Activated CD4-positive, alpha-beta T cell treated with anti-CD3 and anti-CD28 coated beads for 36 hours (primary cell): ENCODE measurements at regions not wholly inside any gene's neighbourhood (a gene's known extent, or its start where the extent isn't known, plus 50 kb on each side); places are given as distances from the start of the nearest gene placed in this dataset.

Experiments used
- ATAC-seq: fragments of 200-7000 bp; cut with Tn5 transposase; one replicate; pipeline ENCODE4 v1.10.0; 2021; ENCODE audit warnings: mild to moderate bottlenecking, moderate library complexity
- CTCF ChIA-PET: fragments of 350-600 bp; sonication (Branson Sonifier 250); formaldehyde crosslinking; loops from one replicate; lab custom pipeline; 2021; ENCODE audit warnings: antibody characterized with exemption; lab: Charles Lee
- POLR2A ChIA-PET: fragments of 350-600 bp; sonication (Branson Sonifier 250); formaldehyde crosslinking; loops from one replicate; lab custom pipeline; 2021; ENCODE audit warnings: antibody characterized with exemption, inconsistent platforms; lab: Charles Lee
- DNase-seq: peaks from one replicate; pipeline ENCODE4 v3.0.0-alpha.2; 2020
- H3K27ac Mint-ChIP-seq: one replicate; pipeline ENCODE4 v1.8.0; 2021; ENCODE audit warnings: mixed read lengths
- H3K27me3 Mint-ChIP-seq: one replicate; pipeline ENCODE4 v1.8.0; 2021; ENCODE audit warnings: mixed read lengths
- H3K36me3 Mint-ChIP-seq: one replicate; pipeline ENCODE4 v1.8.0; 2021; ENCODE audit warnings: low read depth, mixed read lengths
- H3K4me1 Mint-ChIP-seq: one replicate; pipeline ENCODE4 v1.8.0; 2021; ENCODE audit warnings: mixed read lengths
- H3K4me3 Mint-ChIP-seq: one replicate; pipeline ENCODE4 v1.8.0; 2021; ENCODE audit warnings: mild to moderate bottlenecking, moderate library complexity, mixed read lengths
- H3K9me3 Mint-ChIP-seq: one replicate; pipeline ENCODE4 v1.8.0; 2021; ENCODE audit warnings: low read depth, mixed read lengths
- intact Hi-C, 2 experiments: fragments of 100-400 bp; cut with DNase I in 1 of 2; cut with micrococcal nuclease in 1 of 2; formaldehyde crosslinking; loops; one replicate each; pipeline versions ENCODE4 v1.14.2 to v1.15.1; 2022 to 2024; cut with DNase I, micrococcal nuclease

DNA sequence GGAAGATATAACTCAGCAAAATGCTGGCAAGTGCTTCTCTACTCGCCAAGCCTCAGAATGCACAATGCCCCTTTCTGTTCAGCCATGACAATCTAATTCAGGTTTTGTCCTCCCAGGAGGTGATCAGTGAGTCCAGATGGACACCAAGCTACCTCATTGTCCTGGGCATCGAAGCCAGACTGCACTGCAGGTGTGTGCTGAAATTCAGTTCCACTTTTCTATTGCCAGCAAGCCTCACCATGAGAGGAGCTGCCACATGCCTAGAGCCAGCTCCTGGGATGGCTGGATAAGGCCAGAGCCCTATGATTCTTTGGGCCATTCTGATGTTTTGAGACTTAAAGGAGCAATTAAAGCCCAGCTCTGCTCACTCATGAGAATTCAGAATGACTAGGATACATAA, 186.7 kb downstream of the GRIN2B start:
- intact Hi-C loops, result no loop called here
- H3K27me3 Mint-ChIP-seq, result peaks cover 4% of the 10 kb centered on the region
- H3K36me3 Mint-ChIP-seq, result no peaks in the 10 kb centered on the region
- H3K27ac Mint-ChIP-seq, result no peak overlapping the region
- H3K4me1 Mint-ChIP-seq, result no peaks in the 10 kb centered on the region
- peaks cover 7% of the 10 kb centered on the region for H3K9me3 Mint-ChIP-seq
- CTCF ChIA-PET, result interaction anchor here (0.6 kb wide), 1 partner anchor 447 kb away, joined by 3 read pairs; no protein-coding TSS in a partner anchor
- ATAC-seq (no peak), DNase-seq (no peak)
- H3K4me3 Mint-ChIP-seq, result no peak overlapping the region
- POLR2A ChIA-PET, result no interaction called here

DNA sequence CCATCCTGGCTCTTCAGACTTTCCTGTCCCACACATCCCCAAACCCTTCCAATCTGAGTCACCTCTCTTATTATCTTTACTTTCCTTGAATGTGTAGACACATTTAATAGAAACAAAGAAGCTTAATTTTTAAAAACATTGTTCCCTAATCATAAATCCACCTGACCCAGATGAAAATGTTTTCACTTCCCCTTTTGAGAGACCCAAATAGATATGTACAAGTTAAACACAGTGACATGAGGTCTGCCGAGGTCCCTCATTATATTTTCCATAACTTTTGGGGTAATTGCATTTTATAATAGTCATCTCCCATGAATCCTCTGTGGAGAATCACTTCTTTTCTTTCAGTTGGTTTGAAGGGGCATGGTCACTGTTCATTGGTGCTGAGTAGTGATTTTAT, 191.1 kb downstream of the GRIN2B start:
- Mint-ChIP-seq H3K9me3 (peaks cover 3% of the 10 kb centered on the region), H3K27ac (no peak overlapping the region), H3K4me3 (no peak overlapping the region), H3K4me1 (no peaks in the 10 kb centered on the region), H3K27me3 (peaks cover 5% of the 10 kb centered on the region), H3K36me3 (no peaks in the 10 kb centered on the region)
- ChIA-PET CTCF (no interaction called here), POLR2A (no interaction called here)
- DNase-seq (no peak), ATAC-seq (no peak)
- intact Hi-C loops, result no loop called here

DNA sequence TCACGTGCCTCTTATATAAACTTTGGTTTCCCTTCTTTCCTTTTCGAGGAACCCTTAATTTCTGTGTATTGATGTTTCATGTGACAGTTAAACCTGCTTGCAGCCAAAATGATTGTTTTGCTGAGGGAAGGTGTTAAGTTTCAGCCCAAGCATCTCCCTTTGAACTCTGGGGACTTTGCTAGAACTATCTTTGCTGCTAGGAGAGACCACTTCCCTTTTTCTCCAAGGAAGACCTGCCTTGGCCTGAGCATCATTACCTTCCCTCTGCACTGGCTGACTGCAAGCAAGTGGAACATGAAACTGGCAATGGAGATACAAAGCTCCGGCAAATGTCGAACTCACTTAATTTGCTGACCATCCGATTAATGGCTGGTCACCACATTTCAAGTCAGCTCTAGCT, 192.8 kb downstream of the GRIN2B start:
- Mint-ChIP-seq H3K4me3 (no peak overlapping the region), H3K36me3 (no peaks in the 10 kb centered on the region), H3K4me1 (no peaks in the 10 kb centered on the region), H3K9me3 (no peaks in the 10 kb centered on the region), H3K27ac (no peak overlapping the region), H3K27me3 (peaks cover 5% of the 10 kb centered on the region)
- CTCF ChIA-PET, result no interaction called here
- ATAC-seq, result no peak
- no peak for DNase-seq
- intact Hi-C loops, result no loop called here
- POLR2A ChIA-PET, result no interaction called here

DNA sequence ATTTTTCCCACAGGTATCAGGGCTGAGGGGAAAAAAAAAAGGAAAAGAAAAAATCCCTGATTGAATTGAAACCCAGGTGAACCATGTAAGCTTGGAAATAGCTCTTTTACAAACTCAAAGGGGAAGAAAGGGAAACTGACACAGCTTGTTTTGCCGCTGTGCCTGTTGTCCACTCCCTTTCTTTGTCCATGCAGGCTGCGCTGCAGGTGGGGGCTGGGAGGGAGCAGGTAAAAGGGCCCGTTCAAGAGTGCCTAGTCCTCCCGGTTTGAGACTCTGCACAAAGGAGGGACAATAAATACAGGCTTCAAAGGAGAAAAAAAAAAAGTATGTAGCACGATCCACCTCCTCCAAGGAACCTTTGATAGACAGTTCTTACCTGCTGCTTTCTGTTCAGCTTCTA, 194.8 kb downstream of the GRIN2B start:
- Mint-ChIP-seq H3K4me1 (no peaks in the 10 kb centered on the region), H3K36me3 (no peaks in the 10 kb centered on the region), H3K4me3 (no peak overlapping the region), H3K27me3 (peaks cover 2% of the 10 kb centered on the region), H3K27ac (no peak overlapping the region), H3K9me3 (no peaks in the 10 kb centered on the region)
- no peak for ATAC-seq
- ChIA-PET POLR2A (no interaction called here), CTCF (interaction anchor here (0.6 kb wide), 1 partner anchor 36 kb away, joined by 4 read pairs; no protein-coding TSS in a partner anchor)
- DNase-seq, result no peak
- intact Hi-C loops, result no loop called here

DNA sequence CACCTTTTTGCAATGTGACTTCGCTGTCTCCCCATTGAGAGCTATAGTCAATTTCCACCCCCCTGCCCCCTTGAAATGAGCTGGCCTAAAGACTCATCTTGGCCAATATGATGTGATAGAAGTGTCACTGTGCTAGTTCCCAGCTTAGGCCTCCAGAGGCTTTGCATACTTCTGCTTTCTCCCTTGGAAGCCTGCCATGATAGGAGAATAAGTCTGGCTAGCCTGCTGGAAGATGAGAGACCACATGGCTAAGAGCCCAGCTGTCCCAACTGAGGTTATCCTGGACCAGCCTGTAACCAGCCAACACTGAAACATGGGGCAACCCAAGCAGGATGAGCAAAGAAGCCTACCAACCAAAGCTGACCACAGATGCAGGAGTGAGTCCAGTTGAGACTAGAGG, 196.9 kb downstream of the GRIN2B start:
- Mint-ChIP-seq H3K4me3 (no peak overlapping the region), H3K9me3 (no peaks in the 10 kb centered on the region), H3K36me3 (no peaks in the 10 kb centered on the region), H3K27me3 (peaks cover 2% of the 10 kb centered on the region), H3K27ac (no peak overlapping the region), H3K4me1 (no peaks in the 10 kb centered on the region)
- DNase-seq, result no peak
- POLR2A ChIA-PET, result no interaction called here
- CTCF ChIA-PET, result no interaction called here
- no peak for ATAC-seq
- intact Hi-C loops, result no loop called here

DNA sequence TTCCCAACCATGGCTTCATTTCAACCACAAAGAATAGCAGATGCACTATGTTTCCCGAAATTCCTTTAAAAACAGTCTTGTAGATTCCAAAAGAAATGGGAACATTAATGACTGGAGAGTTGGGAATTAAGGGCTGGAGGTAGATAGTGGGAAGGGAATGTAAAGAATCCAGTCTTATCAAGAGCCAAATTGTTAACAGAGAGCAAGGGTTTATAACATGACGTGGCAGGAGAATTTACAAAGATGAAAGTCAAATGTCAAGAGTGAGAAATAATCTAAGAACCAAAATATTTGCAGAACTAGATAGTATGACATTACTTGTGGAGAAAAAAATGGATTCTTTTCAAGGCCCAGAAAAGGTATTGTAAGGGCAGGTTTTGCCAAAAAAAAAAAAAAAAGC, 200.9 kb downstream of the GRIN2B start:
- DNase-seq, result no peak
- H3K4me3 Mint-ChIP-seq, result no peak overlapping the region
- ChIA-PET POLR2A (no interaction called here), CTCF (no interaction called here)
- no peaks in the 10 kb centered on the region for H3K4me1 Mint-ChIP-seq
- no peaks in the 10 kb centered on the region for H3K9me3 Mint-ChIP-seq
- H3K27ac Mint-ChIP-seq, result no peak overlapping the region
- intact Hi-C loops, result no loop called here
- H3K27me3 Mint-ChIP-seq, result no peaks in the 10 kb centered on the region
- no peaks in the 10 kb centered on the region for H3K36me3 Mint-ChIP-seq
- ATAC-seq, result no peak

DNA sequence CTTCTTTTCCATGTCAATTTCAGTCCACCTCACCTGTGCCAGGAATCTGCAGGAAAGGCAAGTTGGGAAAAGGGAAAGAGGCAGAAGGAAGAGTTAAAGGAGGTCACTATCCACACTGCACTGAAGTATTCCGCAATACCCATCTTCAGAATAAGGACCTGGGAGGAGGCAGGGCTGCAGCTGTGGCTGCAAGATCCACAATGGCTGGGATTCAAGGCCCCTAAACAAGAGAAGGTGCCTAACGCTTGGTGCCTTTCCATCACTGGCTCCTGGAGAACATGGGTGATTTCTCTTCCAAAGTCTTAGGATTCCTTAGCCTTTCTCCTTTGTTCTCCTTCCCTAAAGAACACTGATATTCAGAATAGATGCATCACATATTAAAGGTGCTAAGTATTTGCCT, 204.0 kb downstream of the GRIN2B start:
- no peaks in the 10 kb centered on the region for H3K27me3 Mint-ChIP-seq
- no peaks in the 10 kb centered on the region for H3K36me3 Mint-ChIP-seq
- H3K4me3 Mint-ChIP-seq, result no peak overlapping the region
- no peaks in the 10 kb centered on the region for H3K4me1 Mint-ChIP-seq
- POLR2A ChIA-PET, result no interaction called here
- no peak for DNase-seq
- intact Hi-C loops, result no loop called here
- H3K27ac Mint-ChIP-seq, result no peak overlapping the region
- CTCF ChIA-PET, result interaction anchor here (0.8 kb wide), 1 partner anchor 15 kb away, joined by 3 read pairs; no protein-coding TSS in a partner anchor
- no peak for ATAC-seq
- no peaks in the 10 kb centered on the region for H3K9me3 Mint-ChIP-seq

DNA sequence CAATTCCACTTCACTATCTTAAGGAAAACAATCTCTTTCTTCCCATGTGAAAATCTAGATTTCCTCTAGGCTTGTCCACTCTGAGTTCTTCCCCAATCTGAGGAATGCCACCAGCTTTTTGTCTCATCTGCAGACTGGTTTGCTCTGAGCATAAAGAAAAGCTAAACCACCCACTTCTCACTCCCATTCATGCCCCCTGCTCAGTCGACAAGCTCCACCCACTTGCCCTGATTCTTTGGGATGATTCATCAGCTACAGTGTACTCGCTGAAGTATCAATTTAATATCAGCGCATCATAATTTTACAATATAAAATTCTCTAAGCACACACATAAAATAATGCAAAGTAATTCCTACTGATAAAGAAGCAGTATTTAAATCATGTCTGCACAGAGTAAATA, 209.1 kb downstream of the GRIN2B start:
- ChIA-PET POLR2A (no interaction called here), CTCF (no interaction called here)
- ATAC-seq (no peak), DNase-seq (no peak)
- H3K27ac Mint-ChIP-seq, result no peak overlapping the region
- no peaks in the 10 kb centered on the region for H3K4me1 Mint-ChIP-seq
- H3K9me3 Mint-ChIP-seq, result no peaks in the 10 kb centered on the region
- H3K27me3 Mint-ChIP-seq, result peaks cover 2% of the 10 kb centered on the region
- intact Hi-C loops, result no loop called here
- no peak overlapping the region for H3K4me3 Mint-ChIP-seq
- H3K36me3 Mint-ChIP-seq, result no peaks in the 10 kb centered on the region

DNA sequence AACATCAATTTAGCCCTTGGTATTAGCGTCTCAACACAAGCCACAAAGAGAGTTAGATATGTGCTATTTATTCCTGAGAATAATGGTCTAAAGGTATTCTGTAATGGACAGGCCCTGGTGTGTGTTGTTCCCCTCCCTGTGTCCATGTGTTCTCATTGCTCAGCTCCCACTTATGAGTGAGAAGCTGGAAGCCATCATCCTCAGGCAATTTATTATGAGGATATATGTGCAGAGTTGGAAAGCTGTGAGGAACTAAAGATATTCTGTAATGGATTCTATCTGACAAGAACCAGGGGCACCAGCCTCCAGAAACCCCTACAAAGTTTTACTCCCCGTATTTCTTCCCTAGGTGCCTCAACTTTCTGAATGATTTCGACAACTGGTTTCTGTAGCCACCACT, 210.8 kb downstream of the GRIN2B start:
- no peak overlapping the region for H3K4me3 Mint-ChIP-seq
- CTCF ChIA-PET, result interaction anchor here (0.7 kb wide), 1 partner anchor 361 kb away, joined by 3 read pairs; no protein-coding TSS in a partner anchor
- H3K27me3 Mint-ChIP-seq, result peaks cover 2% of the 10 kb centered on the region
- intact Hi-C loops, result no loop called here
- H3K4me1 Mint-ChIP-seq, result no peaks in the 10 kb centered on the region
- H3K36me3 Mint-ChIP-seq, result no peaks in the 10 kb centered on the region
- H3K27ac Mint-ChIP-seq, result no peak overlapping the region
- POLR2A ChIA-PET, result no interaction called here
- ATAC-seq (no peak), DNase-seq (no peak)
- no peaks in the 10 kb centered on the region for H3K9me3 Mint-ChIP-seq

DNA sequence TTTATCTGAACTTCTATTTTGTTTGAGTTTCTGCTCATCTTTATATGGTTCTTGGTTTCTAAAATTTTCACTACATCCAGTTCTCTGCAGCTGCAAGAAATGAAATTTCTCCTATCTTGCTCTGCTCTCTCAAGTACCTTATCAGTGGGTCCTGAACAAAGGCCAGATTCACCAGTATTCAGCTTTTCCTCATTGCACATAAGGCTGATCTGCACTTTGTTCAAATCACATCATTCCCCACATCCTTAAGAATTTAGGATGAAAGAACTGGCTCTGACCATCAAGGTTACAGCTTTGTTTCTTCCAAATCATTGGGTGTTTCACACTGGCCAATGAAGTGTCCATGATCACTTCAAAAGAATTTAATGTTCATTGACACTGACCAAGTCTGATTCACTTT, 211.4 kb downstream of the GRIN2B start:
- Mint-ChIP-seq H3K36me3 (no peaks in the 10 kb centered on the region), H3K9me3 (no peaks in the 10 kb centered on the region), H3K27me3 (peaks cover 2% of the 10 kb centered on the region), H3K27ac (no peak overlapping the region), H3K4me3 (no peak overlapping the region), H3K4me1 (no peaks in the 10 kb centered on the region)
- intact Hi-C loops, result no loop called here
- ChIA-PET POLR2A (no interaction called here), CTCF (interaction anchor here (1.1 kb wide), 1 partner anchor 22 kb away, joined by 3 read pairs; no protein-coding TSS in a partner anchor)
- no peak for DNase-seq
- no peak for ATAC-seq

DNA sequence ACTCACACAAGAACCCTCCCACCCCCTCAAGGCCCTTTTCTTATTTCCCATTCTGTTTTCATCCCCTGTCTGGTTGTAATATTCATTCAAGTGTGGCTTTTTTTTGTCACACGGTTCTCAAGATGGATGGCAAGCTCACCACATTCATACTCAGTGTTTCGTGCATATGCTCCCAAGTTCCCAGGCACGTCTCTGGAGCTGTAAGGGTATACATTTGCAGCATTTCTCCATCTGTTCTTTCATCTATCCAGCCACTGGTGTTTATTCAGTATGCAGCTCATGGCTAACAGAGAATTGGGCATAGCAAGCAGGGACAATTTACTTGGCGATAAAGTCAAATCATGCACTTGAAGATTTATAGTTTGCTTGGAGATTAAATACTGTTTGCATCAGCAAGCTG, 212.1 kb downstream of the GRIN2B start:
- Mint-ChIP-seq H3K9me3 (no peaks in the 10 kb centered on the region), H3K4me3 (no peak overlapping the region), H3K4me1 (no peaks in the 10 kb centered on the region), H3K27ac (no peak overlapping the region), H3K36me3 (no peaks in the 10 kb centered on the region), H3K27me3 (peaks cover 3% of the 10 kb centered on the region)
- CTCF ChIA-PET, result interaction anchor here (1.1 kb wide), 1 partner anchor 22 kb away, joined by 3 read pairs; no protein-coding TSS in a partner anchor
- ATAC-seq, result no peak
- DNase-seq, result no peak
- intact Hi-C loops, result no loop called here
- POLR2A ChIA-PET, result no interaction called here

DNA sequence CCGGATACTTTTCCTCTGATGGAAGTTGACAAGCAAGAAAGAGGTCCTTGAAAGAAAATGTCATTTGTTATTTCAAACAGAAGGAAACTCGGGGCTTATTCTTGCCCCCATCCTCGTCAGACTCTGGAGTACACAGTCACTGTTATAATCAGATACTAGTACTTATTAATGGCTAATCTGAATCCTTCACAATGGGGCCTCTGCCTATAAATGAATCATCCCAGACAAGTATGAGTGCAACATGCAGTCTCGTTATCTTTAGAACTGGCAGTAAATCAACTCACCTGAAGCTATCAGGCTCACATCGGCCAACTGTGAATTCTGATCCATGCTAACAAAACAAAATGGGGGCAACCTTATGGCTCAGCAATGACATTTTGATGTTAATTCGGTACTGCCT, 216.7 kb downstream of the GRIN2B start:
- intact Hi-C loops, result no loop called here
- H3K36me3 Mint-ChIP-seq, result no peaks in the 10 kb centered on the region
- H3K27ac Mint-ChIP-seq, result no peak overlapping the region
- ATAC-seq, result no peak
- ChIA-PET POLR2A (no interaction called here), CTCF (no interaction called here)
- DNase-seq, result no peak
- H3K9me3 Mint-ChIP-seq, result no peaks in the 10 kb centered on the region
- H3K27me3 Mint-ChIP-seq, result peaks cover 4% of the 10 kb centered on the region
- H3K4me3 Mint-ChIP-seq, result no peak overlapping the region
- no peaks in the 10 kb centered on the region for H3K4me1 Mint-ChIP-seq

DNA sequence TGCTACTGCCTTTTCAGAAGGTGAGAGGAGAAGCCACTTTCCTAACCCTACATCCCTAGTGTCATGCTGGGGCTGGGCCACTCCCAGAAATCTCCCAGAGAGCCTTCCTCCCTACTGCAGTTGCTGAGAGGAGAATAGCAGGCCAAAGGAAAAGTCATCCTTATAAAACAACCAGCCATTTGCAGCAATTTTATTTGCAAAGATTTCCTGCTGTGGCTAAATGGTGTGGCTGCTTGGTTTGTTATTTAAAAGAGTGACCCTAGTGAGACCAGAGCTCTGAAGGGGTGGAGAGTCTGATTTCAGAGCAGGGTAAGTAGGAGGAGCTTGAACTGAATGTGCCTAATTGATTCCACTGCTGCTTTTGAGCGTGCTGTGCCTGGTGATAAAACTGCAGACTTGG, 232.0 kb downstream of the GRIN2B start:
- no peak for ATAC-seq
- no peak overlapping the region for H3K4me3 Mint-ChIP-seq
- H3K27me3 Mint-ChIP-seq, result peaks cover 16% of the 10 kb centered on the region
- DNase-seq, result no peak
- no peaks in the 10 kb centered on the region for H3K9me3 Mint-ChIP-seq
- ChIA-PET CTCF (no interaction called here), POLR2A (no interaction called here)
- H3K4me1 Mint-ChIP-seq, result no peaks in the 10 kb centered on the region
- H3K36me3 Mint-ChIP-seq, result no peaks in the 10 kb centered on the region
- no peak overlapping the region for H3K27ac Mint-ChIP-seq
- intact Hi-C loops, result no loop called here
